Suprapubic skin (tissue), 4 donors: ENCODE measurements at regions not wholly inside any gene's neighbourhood (a gene's known extent, or its start where the extent isn't known, plus 50 kb on each side); places are given as distances from the start of the nearest gene placed in this dataset.

ENCODE experiments used
- DNase-seq, 2 donors: peaks; one replicate each; pipeline ENCODE4 v3.0.0-alpha.2; 2019; ENCODE audit warnings: low spot score in 2 of 2
- H3K27ac ChIP-seq: fragments of 200-600 bp; sonication (generic); one replicate; pipeline ENCODE4 v1.5.1; 2019
- H3K27me3 ChIP-seq: fragments of 200-600 bp; sonication (generic); one replicate; pipeline ENCODE4 v1.5.1; 2019
- H3K36me3 ChIP-seq: fragments of 200-600 bp; sonication (generic); one replicate; pipeline ENCODE4 v1.5.1; 2019
- H3K4me1 ChIP-seq: fragments of 200-600 bp; sonication (generic); one replicate; pipeline ENCODE4 v1.5.1; 2019
- H3K4me3 ChIP-seq: fragments of 200-600 bp; sonication (generic); one replicate; pipeline ENCODE4 v1.5.1; 2019; ENCODE audit warnings: mild to moderate bottlenecking
- H3K9me3 ChIP-seq: fragments of 200-600 bp; sonication (generic); one replicate; pipeline ENCODE4 v1.5.1; 2019
- EP300 ChIP-seq: sonication (generic); formaldehyde crosslinking; IDR thresholded peaks from one replicate; pipeline ENCODE4 v1.6.1; 2017; ENCODE audit warnings: antibody characterized with exemption
- POLR2A ChIP-seq, 2 donors: fragments of 450-650 bp; IDR thresholded peaks; one replicate each; pipeline ENCODE4 v1.6.1; 2017; ENCODE audit warnings: antibody characterized with exemption in 2 of 2, mild to moderate bottlenecking in 2 of 2, moderate library complexity in 2 of 2
- POLR2AphosphoS5 ChIP-seq, 3 donors: sonication (generic); formaldehyde crosslinking; IDR thresholded peaks; one replicate each; pipeline ENCODE4 v1.6.1; 2017; ENCODE audit warnings: antibody characterized with exemption in 3 of 3
- WGBS: methylation state at CpG from one replicate; pipeline ENCODE4 v1.1.5; 2018; 5-methylcytosine and 5-hydroxymethylcytosine counted together
- TF ChIP-seq, protein P1 (sequence below), 2 donors: fragments of 200-600 bp in 1 of 2; fragments of 450-650 bp in 1 of 2; sonication (generic) in 1 of 2; IDR thresholded peaks; one replicate each; pipeline ENCODE4 v1.5.1; 2016 to 2019; ENCODE audit warnings: antibody characterized with exemption in 2 of 2, mild to moderate bottlenecking in 1 of 2, moderate library complexity in 1 of 2

- Histone ChIP-seq H3K4me1 (no peaks in the 10 kb centered on the region), H3K9me3 (no peaks in the 10 kb centered on the region), H3K27me3 (peaks cover 50% of the 10 kb centered on the region), H3K27ac (no peak overlapping the region), H3K4me3 (no peak overlapping the region), H3K36me3 (no peaks in the 10 kb centered on the region)
- TF ChIP-seq EP300 (no peak), POLR2A (IDR thresholded peaks at IDR 0.05) (no peak), POLR2AphosphoS5 (IDR thresholded peaks at IDR 0.05) (no peak)
- 53% methylated on average over 13 of the region's 13 CpGs for WGBS
- no peak for DNase-seq
These were observed 404.9 kb downstream of the NXPE2 start for GRCh38 chr11:115083144-115083806.

GRCh38 chr11:115084231-115084630 lies 405.9 kb downstream of the NXPE2 start:
- no peak overlapping the region for H3K4me3 ChIP-seq
- WGBS, result 75% methylated on average over 4 of the region's 4 CpGs

GRCh38 chr11:115085461-115086210 lies 407.3 kb downstream of the NXPE2 start:
- H3K36me3 ChIP-seq, result no peaks in the 10 kb centered on the region
- no peak for DNase-seq
- no peak overlapping the region for H3K27ac ChIP-seq
- 28% methylated on average over 5 of the region's 5 CpGs for WGBS
- no peaks in the 10 kb centered on the region for H3K4me1 ChIP-seq
- TF ChIP-seq POLR2AphosphoS5 (IDR thresholded peaks at IDR 0.05) (no peak), POLR2A (IDR thresholded peaks at IDR 0.05) (no peak), EP300 (no peak)
- TF ChIP-seq, protein P1, sequence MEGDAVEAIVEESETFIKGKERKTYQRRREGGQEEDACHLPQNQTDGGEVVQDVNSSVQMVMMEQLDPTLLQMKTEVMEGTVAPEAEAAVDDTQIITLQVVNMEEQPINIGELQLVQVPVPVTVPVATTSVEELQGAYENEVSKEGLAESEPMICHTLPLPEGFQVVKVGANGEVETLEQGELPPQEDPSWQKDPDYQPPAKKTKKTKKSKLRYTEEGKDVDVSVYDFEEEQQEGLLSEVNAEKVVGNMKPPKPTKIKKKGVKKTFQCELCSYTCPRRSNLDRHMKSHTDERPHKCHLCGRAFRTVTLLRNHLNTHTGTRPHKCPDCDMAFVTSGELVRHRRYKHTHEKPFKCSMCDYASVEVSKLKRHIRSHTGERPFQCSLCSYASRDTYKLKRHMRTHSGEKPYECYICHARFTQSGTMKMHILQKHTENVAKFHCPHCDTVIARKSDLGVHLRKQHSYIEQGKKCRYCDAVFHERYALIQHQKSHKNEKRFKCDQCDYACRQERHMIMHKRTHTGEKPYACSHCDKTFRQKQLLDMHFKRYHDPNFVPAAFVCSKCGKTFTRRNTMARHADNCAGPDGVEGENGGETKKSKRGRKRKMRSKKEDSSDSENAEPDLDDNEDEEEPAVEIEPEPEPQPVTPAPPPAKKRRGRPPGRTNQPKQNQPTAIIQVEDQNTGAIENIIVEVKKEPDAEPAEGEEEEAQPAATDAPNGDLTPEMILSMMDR (IDR thresholded peaks at IDR 0.05), result no peak
- H3K27me3 ChIP-seq, result peaks cover 42% of the 10 kb centered on the region
- no peaks in the 10 kb centered on the region for H3K9me3 ChIP-seq
- no peak overlapping the region for H3K4me3 ChIP-seq

More at GRCh38 chr11:115084231-115084630, 405.9 kb downstream of the NXPE2 start:
- H3K4me1 ChIP-seq, result no peaks in the 10 kb centered on the region
- DNase-seq, result no peak
- no peaks in the 10 kb centered on the region for H3K36me3 ChIP-seq
- peaks cover 44% of the 10 kb centered on the region for H3K27me3 ChIP-seq
- no peak overlapping the region for H3K27ac ChIP-seq
- no peaks in the 10 kb centered on the region for H3K9me3 ChIP-seq
- TF ChIP-seq EP300 (no peak), POLR2AphosphoS5 (IDR thresholded peaks at IDR 0.05) (no peak), POLR2A (IDR thresholded peaks at IDR 0.05) (no peak)
- TF ChIP-seq, protein P1 (IDR thresholded peaks at IDR 0.05), result no peak

DNA sequence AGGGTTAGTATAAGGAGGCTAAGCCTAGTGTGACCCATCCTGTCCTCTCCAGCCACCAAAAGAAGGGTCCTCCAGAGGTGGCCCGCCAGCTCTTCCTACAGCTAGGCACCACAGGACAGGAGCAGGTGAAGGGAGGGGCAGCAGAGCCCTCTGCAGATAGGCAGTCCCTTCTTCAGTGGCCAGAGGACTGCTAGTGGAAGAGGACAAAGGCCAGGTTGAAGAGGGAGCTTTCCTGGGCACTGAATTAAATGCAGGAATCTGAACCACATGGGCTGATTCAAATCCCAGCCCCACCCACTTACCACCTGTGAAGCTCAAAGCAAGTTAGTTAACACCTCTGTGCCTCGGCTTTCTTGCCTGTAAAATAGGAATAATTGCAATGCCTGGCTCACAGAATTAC lies 409.5 kb downstream of the NXPE2 start:
- DNase-seq, result no peak
- H3K27ac ChIP-seq, result no peak overlapping the region
- TF ChIP-seq POLR2A (IDR thresholded peaks at IDR 0.05) (no peak), POLR2AphosphoS5 (IDR thresholded peaks at IDR 0.05) (no peak), EP300 (no peak)
- TF ChIP-seq, protein P1 (IDR thresholded peaks at IDR 0.05), result no peak
- 91% methylated on average over 2 of the region's 2 CpGs for WGBS
- H3K9me3 ChIP-seq, result no peaks in the 10 kb centered on the region
- H3K36me3 ChIP-seq, result no peaks in the 10 kb centered on the region
- H3K4me3 ChIP-seq, result no peak overlapping the region
- no peaks in the 10 kb centered on the region for H3K4me1 ChIP-seq
- peaks cover 22% of the 10 kb centered on the region for H3K27me3 ChIP-seq

DNA sequence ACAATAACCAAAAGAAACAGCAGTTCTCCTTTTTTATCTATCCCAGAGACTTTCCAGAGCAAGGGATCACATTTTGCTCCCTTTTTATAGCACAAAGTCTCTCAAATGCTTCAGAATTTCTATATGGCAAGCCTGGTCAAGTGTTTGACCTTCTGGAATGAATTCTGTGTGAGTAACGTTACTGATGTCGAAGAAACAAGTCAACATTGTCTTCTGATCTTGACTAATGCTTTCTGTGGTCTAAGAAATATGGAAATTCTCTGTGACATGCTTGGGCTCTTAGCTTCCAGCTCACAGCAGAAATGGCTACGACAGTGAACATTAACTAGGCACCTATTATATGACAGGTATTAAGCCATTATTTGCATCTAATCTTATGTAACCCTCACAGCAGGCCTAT lies 411.7 kb downstream of the CADM1 start:
- no peaks in the 10 kb centered on the region for H3K4me1 ChIP-seq
- no peaks in the 10 kb centered on the region for H3K9me3 ChIP-seq
- H3K27me3 ChIP-seq, result peaks cover 4% of the 10 kb centered on the region
- no peak overlapping the region for H3K27ac ChIP-seq
- H3K4me3 ChIP-seq, result no peak overlapping the region
- TF ChIP-seq EP300 (no peak), POLR2AphosphoS5 (IDR thresholded peaks at IDR 0.05) (no peak), POLR2A (IDR thresholded peaks at IDR 0.05) (no peak)
- TF ChIP-seq, protein P1 (IDR thresholded peaks at IDR 0.05), result no peak
- H3K36me3 ChIP-seq, result no peaks in the 10 kb centered on the region
- no peak for DNase-seq
- 49% methylated on average over 3 of the region's 3 CpGs for WGBS
